Coronary artery (tissue), 2 donors: ENCODE measurements at regions not wholly inside any gene's neighbourhood (a gene's known extent, or its start where the extent isn't known, plus 50 kb on each side); places are given as distances from the start of the nearest gene placed in this dataset.

Source experiments
- DNase-seq: peaks from one replicate; pipeline ENCODE4 v3.0.0-alpha.2; 2017; ENCODE audit warnings: low spot score
- H3K27ac ChIP-seq, 2 donors: fragments of 200-600 bp; sonication (generic); one replicate each; pipeline ENCODE4 v1.5.1; 2016 to 2019
- H3K4me3 ChIP-seq: fragments of 200-600 bp; sonication (generic); 2 replicates; pipeline ENCODE4 v1.5.1; 2016; ENCODE audit warnings: mild to moderate bottlenecking, moderate library complexity
- CTCF ChIP-seq: fragments of 200-600 bp; sonication (generic); IDR thresholded peaks from one replicate; pipeline ENCODE4 v1.5.1; 2019; ENCODE audit warnings: antibody characterized with exemption

DNA sequence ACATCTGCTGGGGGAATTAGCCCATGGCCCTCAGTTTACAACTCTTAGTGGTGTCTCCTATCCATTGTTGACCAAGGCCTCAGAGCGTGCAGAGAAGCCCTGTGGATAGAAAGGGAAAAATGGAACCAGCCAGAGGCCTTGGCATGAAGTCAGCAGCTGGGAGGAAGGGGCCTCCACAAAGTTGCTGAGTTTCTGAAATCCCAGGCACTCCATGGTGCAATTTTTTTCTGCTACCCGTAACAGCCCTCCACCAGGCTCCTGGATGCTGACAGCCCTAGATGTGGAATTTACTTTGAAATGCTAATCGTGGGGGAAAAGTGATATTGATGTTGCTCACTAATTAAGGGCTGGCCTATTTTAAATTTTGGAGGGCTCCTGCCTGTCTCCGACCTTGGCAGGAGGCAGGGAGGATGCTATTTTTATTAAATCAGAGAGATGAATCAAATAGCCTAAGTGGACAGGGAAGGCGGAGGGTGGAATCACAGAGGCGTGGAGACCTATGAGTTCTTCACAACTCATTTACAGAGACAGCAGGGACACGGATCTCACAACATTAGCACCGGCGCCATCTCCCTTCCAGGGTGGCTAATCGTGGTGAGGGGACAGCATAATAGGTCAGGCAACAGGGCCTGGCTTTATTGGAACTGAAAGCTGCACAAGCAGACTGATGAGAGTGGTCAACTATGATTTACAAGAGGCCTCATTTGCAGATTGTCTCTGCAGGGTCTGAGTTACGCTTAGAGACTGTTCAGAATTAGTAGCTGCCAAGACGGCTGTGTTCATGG lies 99.8 kb upstream of the WSCD2 start:
- DNase-seq, result no peak
- no peak for TF ChIP-seq CTCF
- H3K4me3 ChIP-seq, result no peak overlapping the region
- H3K27ac ChIP-seq, result no peak overlapping the region

DNA sequence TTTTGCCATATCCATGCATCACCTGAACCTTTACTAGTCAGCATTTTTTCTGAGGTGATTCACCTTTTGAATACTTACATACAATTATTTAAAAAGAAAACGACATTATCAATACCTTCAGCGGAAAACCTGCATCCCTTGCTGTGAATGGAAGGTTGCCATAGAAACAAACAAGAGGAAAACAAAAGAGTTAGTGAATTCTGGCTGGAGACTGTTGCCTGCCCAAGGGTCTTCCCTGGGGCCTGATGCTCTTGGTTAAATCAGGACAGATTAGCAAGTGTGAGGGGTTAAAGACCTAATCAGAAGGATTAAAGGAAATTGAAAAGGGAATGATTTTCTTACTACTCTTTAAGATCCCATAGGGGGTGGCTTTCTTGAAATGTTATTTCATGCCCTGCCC lies 96.0 kb upstream of the WSCD2 start:
- Histone ChIP-seq H3K4me3 (no peak overlapping the region), H3K27ac (no peak overlapping the region)
- DNase-seq, result no peak
- no peak for TF ChIP-seq CTCF

- no peak overlapping the region for H3K27ac ChIP-seq
These were observed 93.7 kb upstream of the WSCD2 start for GRCh38 chr12:108035372-108035771.

GRCh38 chr12:108037960-108038359 lies 91.1 kb upstream of the WSCD2 start:
- DNase-seq, result no peak
- H3K4me3 ChIP-seq, result no peak overlapping the region
- H3K27ac ChIP-seq, result no peak overlapping the region
- TF ChIP-seq CTCF, result no peak

More at GRCh38 chr12:108035372-108035771, 93.7 kb upstream of the WSCD2 start:
- no peak overlapping the region for H3K4me3 ChIP-seq
- no peak for TF ChIP-seq CTCF
- no peak for DNase-seq

- no peak overlapping the region for H3K27ac ChIP-seq
- no peak for DNase-seq
- no peak overlapping the region for H3K4me3 ChIP-seq
- TF ChIP-seq CTCF, result no peak
These were observed 89.3 kb upstream of the WSCD2 start for GRCh38 chr12:108039794-108040193.

GRCh38 chr12:108040947-108041346 lies 88.1 kb upstream of the WSCD2 start:
- H3K27ac ChIP-seq, result no peak overlapping the region
- no peak overlapping the region for H3K4me3 ChIP-seq
- no peak for DNase-seq
- no peak for TF ChIP-seq CTCF

DNA sequence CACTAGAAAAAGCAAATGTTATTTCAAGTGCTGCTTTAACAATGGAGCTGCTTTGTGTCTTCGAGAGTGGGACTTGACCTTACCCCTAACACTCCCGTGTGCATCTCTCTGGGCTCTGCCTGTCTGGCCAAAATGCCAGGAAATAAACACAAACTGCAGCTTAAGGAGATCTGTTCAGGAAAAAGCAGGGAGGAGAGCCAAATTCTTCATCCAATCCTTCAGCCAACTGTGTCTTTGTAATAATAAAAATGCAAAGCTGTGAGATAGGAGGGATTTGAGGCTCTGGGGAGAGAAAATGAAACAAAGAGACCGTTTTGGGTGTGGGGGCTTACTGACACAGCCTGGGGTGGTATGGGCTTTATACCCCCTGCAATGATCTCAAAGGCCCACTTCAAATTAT lies 85.8 kb upstream of the WSCD2 start:
- H3K27ac ChIP-seq, result no peak overlapping the region
- no peak for TF ChIP-seq CTCF
- no peak overlapping the region for H3K4me3 ChIP-seq
- DNase-seq, result no peak
